Progenitor cell of endocrine pancreas (in vitro differentiated cells): ENCODE measurements at regions not wholly inside any gene's neighbourhood (a gene's known extent, or its start where the extent isn't known, plus 50 kb on each side); places are given as distances from the start of the nearest gene placed in this dataset.
"Not testable (repeated sequence)": the region's sequence is repeated elsewhere in the genome, so short reads cannot be mapped to it uniquely, and the experiment has no call there.

ENCODE experiments used
- DNase-seq: peaks from one replicate; pipeline ENCODE4 v3.0.0; 2021; ENCODE audit warnings: low spot score; ENCODE audit not compliant: unreplicated experiment
- H3K27ac Mint-ChIP-seq: 2 replicates; pipeline ENCODE4 v1.8.0; 2021; ENCODE audit warnings: mild to moderate bottlenecking, moderate library complexity, mixed read lengths
- H3K27me3 Mint-ChIP-seq: 2 replicates; pipeline ENCODE4 v1.8.0; 2021; ENCODE audit warnings: mixed read lengths
- H3K36me3 Mint-ChIP-seq: 2 replicates; pipeline ENCODE4 v1.8.0; 2022; ENCODE audit warnings: mixed read lengths; ENCODE audit not compliant: insufficient read depth
- H3K4me1 Mint-ChIP-seq: 2 replicates; pipeline ENCODE4 v1.8.0; 2021; ENCODE audit warnings: low read depth, mixed read lengths
- H3K4me3 Mint-ChIP-seq: 2 replicates; pipeline ENCODE4 v1.8.0; 2021; ENCODE audit warnings: low read depth, mild to moderate bottlenecking, moderate library complexity, mixed read lengths
- H3K9me3 Mint-ChIP-seq: 2 replicates; pipeline ENCODE4 v1.8.0; 2021; ENCODE audit warnings: low read depth, mixed read lengths
- CTCF ChIP-seq: fragments of 200-600 bp; sonication (generic); IDR thresholded peaks from one replicate; pipeline ENCODE4 v1.5.0; 2021; ENCODE audit warnings: antibody characterized with exemption, mild to moderate bottlenecking; ENCODE audit not compliant: unreplicated experiment

GRCh38 chr16:5225931-5226655, 128.5 kb upstream of the EEF2KMT start:
- Mint-ChIP-seq H3K27ac (no peak overlapping the region), H3K4me3 (no peak overlapping the region), H3K9me3 (peaks cover 5% of the 10 kb centered on the region), H3K36me3 (no peaks in the 10 kb centered on the region), H3K27me3 (peaks cover 13% of the 10 kb centered on the region), H3K4me1 (no peaks in the 10 kb centered on the region)
- TF ChIP-seq CTCF, result no peak
- no peak for DNase-seq

- Mint-ChIP-seq H3K27me3 (peaks cover 5% of the 10 kb centered on the region), H3K9me3 (peaks cover 7% of the 10 kb centered on the region), H3K36me3 (no peaks in the 10 kb centered on the region), H3K4me1 (no peaks in the 10 kb centered on the region), H3K27ac (no peak overlapping the region), H3K4me3 (no peak overlapping the region)
- no peak for DNase-seq
- TF ChIP-seq CTCF, result no peak
These were observed 125.2 kb upstream of the EEF2KMT start for GRCh38 chr16:5222761-5223160.

GRCh38 chr16:5221831-5222230, 124.2 kb upstream of the EEF2KMT start:
- not testable (repeated sequence) for H3K4me3 Mint-ChIP-seq, H3K27ac Mint-ChIP-seq, H3K4me1 Mint-ChIP-seq, H3K27me3 Mint-ChIP-seq, H3K9me3 Mint-ChIP-seq, DNase-seq, H3K36me3 Mint-ChIP-seq

- H3K36me3 Mint-ChIP-seq, result no peaks in the 10 kb centered on the region
- no peaks in the 10 kb centered on the region for H3K4me1 Mint-ChIP-seq
- H3K27me3 Mint-ChIP-seq, result peaks cover 9% of the 10 kb centered on the region
- no peak for TF ChIP-seq CTCF
- H3K27ac Mint-ChIP-seq, result no peak overlapping the region
- DNase-seq, result no peak
- H3K4me3 Mint-ChIP-seq, result no peak overlapping the region
- peaks cover 7% of the 10 kb centered on the region for H3K9me3 Mint-ChIP-seq
These were observed 123.1 kb upstream of the EEF2KMT start for GRCh38 chr16:5220705-5221104.

- Mint-ChIP-seq H3K27me3 (peaks cover 25% of the 10 kb centered on the region), H3K27ac (no peak overlapping the region), H3K4me3 (no peak overlapping the region), H3K9me3 (peaks cover 7% of the 10 kb centered on the region), H3K36me3 (no peaks in the 10 kb centered on the region), H3K4me1 (peaks cover 7% of the 10 kb centered on the region)
- no peak for TF ChIP-seq CTCF
- no peak for DNase-seq
These were observed 119.0 kb upstream of the EEF2KMT start for GRCh38 chr16:5216441-5217080.

- peaks cover 3% of the 10 kb centered on the region for H3K9me3 Mint-ChIP-seq
- no peaks in the 10 kb centered on the region for H3K36me3 Mint-ChIP-seq
- no peak overlapping the region for H3K27ac Mint-ChIP-seq
- no peak overlapping the region for H3K4me3 Mint-ChIP-seq
- peaks cover 25% of the 10 kb centered on the region for H3K27me3 Mint-ChIP-seq
- TF ChIP-seq CTCF, result no peak
- H3K4me1 Mint-ChIP-seq, result peaks cover 7% of the 10 kb centered on the region
- no peak for DNase-seq
These were observed 118.3 kb upstream of the EEF2KMT start for GRCh38 chr16:5215901-5216300.
